ENCODE measurements at regions not wholly inside any gene's neighbourhood (a gene's known extent, or its start where the extent isn't known, plus 50 kb on each side); places are given as distances from the start of the nearest gene placed in this dataset.

GRCh38 chr9:118538959-118539358, 830.3 kb downstream of the BRINP1 start:
- TF ChIP-seq ARID4B (CRISPR knock-in tag; IDR thresholded peaks at IDR 0.05; ENCODE audit: borderline replicate concordance) (no peak), AR (CRISPR knock-in tag; IDR thresholded peaks at IDR 0.05) (no peak)

Data from WTC11 (cell line).